HCT116 (cell line): ENCODE measurements at regions not wholly inside any gene's neighbourhood (a gene's known extent, or its start where the extent isn't known, plus 50 kb on each side); places are given as distances from the start of the nearest gene placed in this dataset.
A peak's percentile ranks its signal among the peaks of the same experiment; 100 is the strongest.

ENCODE experiments used
- ATAC-seq: fragments of 200-7000 bp; cut with Tn5 transposase; 2 replicates; pipeline ENCODE4 v1.9.1; 2020; ENCODE audit warnings: mild to moderate bottlenecking, moderate library complexity
- BruUV-seq: library from RNA; stranded (reverse); fragments of 400-500 nt; replicated peaks from 2 replicates; lab custom pipeline; 2021; lab: Mats Ljungman, UMichigan
- CTCF ChIA-PET: fragments of 300-600 bp; sonication (Branson Sonifier 250); formaldehyde crosslinking; loops from one replicate; lab custom pipeline; 2021; ENCODE audit warnings: antibody characterized with exemption; lab: Charles Lee
- POLR2A ChIA-PET: fragments of 300-600, 350-600 bp; sonication (Branson Sonifier 250); formaldehyde crosslinking; loops from one replicate; lab custom pipeline; 2021; ENCODE audit warnings: antibody characterized with exemption; lab: Charles Lee
- RAD21 ChIA-PET, 2 experiments: fragments of 300-600 bp; sonication (Branson Sonifier 250); formaldehyde crosslinking; loops; one replicate each; lab custom pipeline; 2023; ENCODE audit warnings: low total read pairs in 2 of 2; ENCODE audit not compliant: uncharacterized antibody in 2 of 2, unreplicated experiment in 2 of 2, low non-redundant PET in 1 of 2; lab: Charles Lee
- DNase-seq: peaks from one replicate; pipeline ENCODE4 v3.0.0-alpha.2; 2010; ENCODE audit warnings: low read depth, low spot score
- H2AFZ ChIP-seq: fragments of 200-600 bp; shearing (Covaris generic), sonication (generic); 2 replicates; pipeline ENCODE4 v1.6.1; 2017; ENCODE audit warnings: low read depth, mixed run types, mixed read lengths, antibody characterized with exemption, low read length; ENCODE audit not compliant: poor library complexity, severe bottlenecking
- H3K27ac ChIP-seq: 2 replicates; pipeline ENCODE4 v1.5.1; 2012; ENCODE audit warnings: low read depth, low read length
- H3K27me3 ChIP-seq: fragments of 200-600 bp; sonication (generic); 2 replicates; pipeline ENCODE4 v1.6.1; 2016; ENCODE audit warnings: mixed run types, low read length, mixed read lengths; ENCODE audit not compliant: insufficient read depth
- H3K36me3 ChIP-seq, 2 experiments: fragments of 200-500 bp in 1 of 2; fragments of 200-600 bp in 1 of 2; sonication (Bioruptor generic) in 1 of 2; sonication (generic) in 1 of 2; 2 replicates each; pipeline versions ENCODE4 v1.5.1 to v1.6.1; 2014 to 2016; ENCODE audit warnings: low read length in 2 of 2, inconsistent platforms in 1 of 2, mixed read lengths in 1 of 2, mixed run types in 1 of 2; ENCODE audit not compliant: insufficient read depth in 2 of 2, control insufficient read depth in 1 of 2
- H3K4me1 ChIP-seq, 2 experiments: fragments of 200-600 bp in 1 of 2; sonication (generic) in 1 of 2; 2 replicates each; pipeline versions ENCODE4 v1.5.1 to v1.6.1; 2012 to 2017; ENCODE audit warnings: low read length in 2 of 2, inconsistent platforms in 1 of 2, mild to moderate bottlenecking in 1 of 2, mixed read lengths in 1 of 2, mixed run types in 1 of 2, moderate library complexity in 1 of 2; ENCODE audit not compliant: insufficient read depth in 2 of 2, control insufficient read depth in 1 of 2
- H3K4me2 ChIP-seq: fragments of 200-600 bp; sonication (generic); 2 replicates; pipeline ENCODE4 v1.6.1; 2017; ENCODE audit warnings: mixed run types, low read length, mixed read lengths
- H3K4me3 ChIP-seq, 2 experiments: fragments of 200-600 bp in 1 of 2; sonication (generic) in 1 of 2; replicated peaks in 1 of 2; 2 replicates each; pipeline ENCODE4 v1.5.1; 2011 to 2016; ENCODE audit warnings: low read length in 2 of 2, control low read depth in 1 of 2, low read depth in 1 of 2, mild to moderate bottlenecking in 1 of 2, mixed read lengths in 1 of 2, mixed run types in 1 of 2
- H3K79me2 ChIP-seq: fragments of 200-600 bp; sonication (generic); 2 replicates; pipeline ENCODE4 v1.6.1; 2017; ENCODE audit warnings: mild to moderate bottlenecking, mixed run types, low read length, moderate library complexity, mixed read lengths; ENCODE audit not compliant: insufficient read depth
- H3K9ac ChIP-seq: fragments of 200-600 bp; sonication (generic); 2 replicates; pipeline ENCODE4 v1.6.1; 2016; ENCODE audit warnings: low read length, mixed read lengths
- H3K9me2 ChIP-seq: fragments of 200-600 bp; sonication (generic), shearing (Covaris generic); 2 replicates; pipeline ENCODE4 v1.6.1; 2017; ENCODE audit warnings: mixed run types, mild to moderate bottlenecking, moderate library complexity; ENCODE audit not compliant: insufficient read depth
- H3K9me3 ChIP-seq, 2 experiments: fragments of 200-500 bp in 1 of 2; fragments of 200-600 bp in 1 of 2; sonication (Bioruptor generic) in 1 of 2; sonication (generic) in 1 of 2; 2 replicates each; pipeline ENCODE4 v1.6.1; 2014 to 2017; ENCODE audit warnings: low read length in 2 of 2, mixed read lengths in 2 of 2, inconsistent platforms in 1 of 2, low read depth in 1 of 2, mild to moderate bottlenecking in 1 of 2, mixed run types in 1 of 2, moderate library complexity in 1 of 2; ENCODE audit not compliant: control insufficient read depth in 1 of 2, insufficient read depth in 1 of 2
- H4K20me1 ChIP-seq: fragments of 200-600 bp; sonication (generic), shearing (Covaris generic); 2 replicates; pipeline ENCODE4 v1.6.1; 2017; ENCODE audit warnings: mixed run types, mild to moderate bottlenecking, moderate library complexity; ENCODE audit not compliant: insufficient read depth
- CEBPB ChIP-seq: IDR thresholded peaks from 2 replicates; pipeline ENCODE4 v1.6.1; 2012; ENCODE audit warnings: low read depth
- ELF1 ChIP-seq: IDR thresholded peaks from 2 replicates; pipeline ENCODE4 v1.6.1; 2012; ENCODE audit warnings: low read depth, borderline replicate concordance
- EZH2 ChIP-seq: fragments of 200-600 bp; sonication (generic); IDR thresholded peaks from 2 replicates; pipeline ENCODE4 v1.6.1; 2017; ENCODE audit warnings: antibody characterized with exemption, mixed run types
- FOSL1 ChIP-seq: IDR thresholded peaks from 2 replicates; pipeline ENCODE4 v1.6.1; 2012; ENCODE audit warnings: low read depth
- JUND ChIP-seq: IDR thresholded peaks from 2 replicates; pipeline ENCODE4 v1.6.1; 2012
- MAX ChIP-seq: IDR thresholded peaks from 2 replicates; pipeline ENCODE4 v1.6.1; 2012
- POLR2A ChIP-seq: IDR thresholded peaks from 2 replicates; pipeline ENCODE4 v1.7.0; 2011; ENCODE audit warnings: borderline replicate concordance; ENCODE audit not compliant: insufficient read depth, insufficient read length; ENCODE audit errors: extremely low read depth
- POLR2AphosphoS5 ChIP-seq: IDR thresholded peaks from 2 replicates; pipeline ENCODE4 v1.6.1; 2011; ENCODE audit warnings: mild to moderate bottlenecking, low read depth, low read length, moderate library complexity
- SIN3A ChIP-seq: IDR thresholded peaks from 2 replicates; pipeline ENCODE4 v1.6.1; 2012; ENCODE audit warnings: low read depth
- SP1 ChIP-seq: IDR thresholded peaks from 2 replicates; pipeline ENCODE4 v1.6.1; 2012; ENCODE audit warnings: low read depth
- SRF ChIP-seq: IDR thresholded peaks from 2 replicates; pipeline ENCODE4 v1.6.1; 2012; ENCODE audit warnings: low read depth
- TCF7L2 ChIP-seq: IDR thresholded peaks from 2 replicates; pipeline ENCODE4 v1.7.0; 2011; ENCODE audit warnings: borderline replicate concordance, inconsistent platforms; ENCODE audit not compliant: insufficient read depth, insufficient read length; ENCODE audit errors: extremely low read depth
- ZFX ChIP-seq: fragments of 450-650 bp; IDR thresholded peaks from 2 replicates; pipeline ENCODE4 v1.6.1; 2017
- ZNF274 ChIP-seq: fragments of 200-500 bp; sonication (Bioruptor generic); IDR thresholded peaks from 2 replicates; pipeline ENCODE4 v1.6.1; 2014; ENCODE audit warnings: mild to moderate bottlenecking, low read depth, low read length, inconsistent platforms
- intact Hi-C: fragments of 100-400 bp; cut with micrococcal nuclease; formaldehyde crosslinking; loops from 2 replicates; pipeline ENCODE4 v1.10.0; 2022
- TF ChIP-seq, protein P1 (sequence below): IDR thresholded peaks from 2 replicates; pipeline ENCODE4 v1.6.1; 2012
- TF ChIP-seq, protein P2 (sequence below): IDR thresholded peaks from 2 replicates; pipeline ENCODE4 v1.6.1; 2012; ENCODE audit warnings: low read depth

DNA sequence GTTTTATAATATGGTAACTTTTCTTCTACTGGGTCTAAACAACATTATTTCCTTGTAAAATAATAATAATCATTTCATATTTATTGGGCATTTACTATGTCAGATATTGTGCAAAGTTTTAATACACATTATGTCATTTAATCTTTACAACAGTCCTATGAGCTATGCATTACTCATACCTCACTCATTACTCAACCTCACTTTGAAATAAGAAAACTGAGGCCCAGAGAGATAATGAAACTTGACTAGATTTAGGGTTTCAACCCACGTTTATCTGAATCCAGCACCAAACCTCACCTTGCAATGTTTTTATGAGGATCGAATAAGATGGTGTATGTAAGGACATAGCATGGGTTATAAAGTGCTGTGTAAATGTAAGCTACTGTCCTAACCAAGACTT, 153.2 kb upstream of the SLC13A1 start:
- Histone ChIP-seq H3K4me3 (no peak overlapping the region), H3K4me2 (0 out of 2 replicates have a peak overlapping the region, but pooled peaks have one; percentile 0), H3K4me1 (peaks cover 0 to 13% of the 10 kb centered on the region in 2 experiments; a peak in 1 of 4 replicates), H3K9ac (no peak overlapping the region), H2AFZ (no peak overlapping the region), H3K79me2 (no peaks in the 10 kb centered on the region), H3K27me3 (no peaks in the 10 kb centered on the region), H3K9me2 (no peaks in the 10 kb centered on the region), H3K27ac (no peak overlapping the region), H3K36me3 (no peaks in the 10 kb centered on the region), H4K20me1 (no peaks in the 10 kb centered on the region), H3K9me3 (no peaks in the 10 kb centered on the region)
- ChIA-PET POLR2A (no interaction called here), RAD21 (no interaction called here), CTCF (interaction anchor here (0.7 to 1.4 kb wide), 2 partner anchors 14 to 164 kb away, joined by 4 to 6 read pairs; no protein-coding TSS in a partner anchor)
- DNase-seq (no peak), ATAC-seq (no peak)
- intact Hi-C loops, result no loop called here
- no TSS peak for BruUV-seq
- TF ChIP-seq FOSL1, result peak; percentile 52
- TF ChIP-seq EZH2, result no peak
- TF ChIP-seq SP1, result no peak
- TF ChIP-seq CEBPB, result peak; percentile 40; the same call in 1 of the 2 replicates
- TF ChIP-seq SIN3A, result no peak
- TF ChIP-seq, protein P1, sequence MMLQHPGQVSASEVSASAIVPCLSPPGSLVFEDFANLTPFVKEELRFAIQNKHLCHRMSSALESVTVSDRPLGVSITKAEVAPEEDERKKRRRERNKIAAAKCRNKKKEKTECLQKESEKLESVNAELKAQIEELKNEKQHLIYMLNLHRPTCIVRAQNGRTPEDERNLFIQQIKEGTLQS, result no peak
- TF ChIP-seq SRF, result no peak
- no peak for TF ChIP-seq JUND

DNA sequence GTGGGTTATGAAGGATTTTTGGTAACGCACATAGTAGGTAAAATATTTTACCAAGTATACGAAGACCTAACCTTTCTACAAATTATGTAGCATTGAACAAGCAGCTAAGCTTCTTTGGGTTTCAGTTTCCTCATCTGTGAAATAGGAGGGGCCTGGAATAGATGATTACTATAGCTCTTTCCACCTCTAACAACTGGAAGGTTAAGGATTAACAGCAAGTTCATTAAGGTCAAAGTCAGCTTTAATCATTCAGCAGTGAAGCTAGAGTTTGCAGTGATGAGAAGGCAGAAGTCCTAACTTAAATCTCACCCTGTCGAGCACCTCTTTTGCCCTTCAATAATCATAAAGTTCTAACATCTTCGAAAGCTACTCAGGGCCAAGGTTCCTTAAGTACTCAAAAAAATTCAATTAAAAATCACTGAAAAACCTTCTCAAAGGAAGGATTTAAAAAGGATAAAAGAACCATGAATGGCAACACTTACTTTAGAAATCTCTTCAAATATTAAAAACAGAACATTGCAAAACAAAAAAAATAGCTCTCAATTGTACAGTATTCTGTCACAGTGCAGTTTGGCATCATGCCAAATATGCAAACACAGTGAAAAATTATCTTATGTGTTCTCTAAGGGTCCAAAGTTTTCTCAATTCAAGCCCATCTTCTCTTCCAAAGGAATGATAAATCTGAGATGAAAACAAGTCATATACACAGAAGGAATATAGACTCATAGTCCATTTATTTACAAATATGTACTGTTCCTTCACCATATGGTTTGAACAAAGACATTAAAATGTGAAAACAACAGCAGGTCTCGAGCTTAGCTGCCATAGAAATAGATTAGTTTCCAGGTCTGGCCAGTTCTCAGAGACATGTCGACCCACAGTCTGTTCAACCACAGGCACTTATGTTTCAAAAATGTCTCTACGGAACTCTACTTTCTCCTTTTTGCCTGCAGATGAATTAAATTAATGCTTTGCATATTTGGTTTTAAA, 152.0 kb upstream of the SLC13A1 start:
- Histone ChIP-seq H3K9me2 (no peaks in the 10 kb centered on the region), H3K79me2 (no peaks in the 10 kb centered on the region), H2AFZ (no peak overlapping the region), H3K36me3 (no peaks in the 10 kb centered on the region), H4K20me1 (no peaks in the 10 kb centered on the region), H3K9me3 (no peaks in the 10 kb centered on the region), H3K4me3 (no peak overlapping the region), H3K4me1 (peaks cover 0 to 13% of the 10 kb centered on the region in 2 experiments; a peak in 1 of 4 replicates), H3K27me3 (no peaks in the 10 kb centered on the region), H3K9ac (no peak overlapping the region), H3K27ac (no peak overlapping the region), H3K4me2 (no peak overlapping the region)
- RAD21 ChIA-PET, result no interaction called here
- POLR2A ChIA-PET, result no interaction called here
- ATAC-seq (no peak), DNase-seq (no peak)
- intact Hi-C loops, result no loop called here
- CTCF ChIA-PET, result no interaction called here
- no TSS peak for BruUV-seq
- no peak for TF ChIP-seq ZFX
- TF ChIP-seq EZH2, result no peak
- no peak for TF ChIP-seq POLR2A
- TF ChIP-seq, protein P1, result no peak
- no peak for TF ChIP-seq FOSL1
- TF ChIP-seq SIN3A, result no peak
- no peak for TF ChIP-seq ELF1
- no peak for TF ChIP-seq ZNF274
- no peak for TF ChIP-seq MAX
- no peak for TF ChIP-seq SP1
- TF ChIP-seq JUND, result no peak
- TF ChIP-seq POLR2AphosphoS5, result no peak
- no peak for TF ChIP-seq TCF7L2
- TF ChIP-seq, protein P2, sequence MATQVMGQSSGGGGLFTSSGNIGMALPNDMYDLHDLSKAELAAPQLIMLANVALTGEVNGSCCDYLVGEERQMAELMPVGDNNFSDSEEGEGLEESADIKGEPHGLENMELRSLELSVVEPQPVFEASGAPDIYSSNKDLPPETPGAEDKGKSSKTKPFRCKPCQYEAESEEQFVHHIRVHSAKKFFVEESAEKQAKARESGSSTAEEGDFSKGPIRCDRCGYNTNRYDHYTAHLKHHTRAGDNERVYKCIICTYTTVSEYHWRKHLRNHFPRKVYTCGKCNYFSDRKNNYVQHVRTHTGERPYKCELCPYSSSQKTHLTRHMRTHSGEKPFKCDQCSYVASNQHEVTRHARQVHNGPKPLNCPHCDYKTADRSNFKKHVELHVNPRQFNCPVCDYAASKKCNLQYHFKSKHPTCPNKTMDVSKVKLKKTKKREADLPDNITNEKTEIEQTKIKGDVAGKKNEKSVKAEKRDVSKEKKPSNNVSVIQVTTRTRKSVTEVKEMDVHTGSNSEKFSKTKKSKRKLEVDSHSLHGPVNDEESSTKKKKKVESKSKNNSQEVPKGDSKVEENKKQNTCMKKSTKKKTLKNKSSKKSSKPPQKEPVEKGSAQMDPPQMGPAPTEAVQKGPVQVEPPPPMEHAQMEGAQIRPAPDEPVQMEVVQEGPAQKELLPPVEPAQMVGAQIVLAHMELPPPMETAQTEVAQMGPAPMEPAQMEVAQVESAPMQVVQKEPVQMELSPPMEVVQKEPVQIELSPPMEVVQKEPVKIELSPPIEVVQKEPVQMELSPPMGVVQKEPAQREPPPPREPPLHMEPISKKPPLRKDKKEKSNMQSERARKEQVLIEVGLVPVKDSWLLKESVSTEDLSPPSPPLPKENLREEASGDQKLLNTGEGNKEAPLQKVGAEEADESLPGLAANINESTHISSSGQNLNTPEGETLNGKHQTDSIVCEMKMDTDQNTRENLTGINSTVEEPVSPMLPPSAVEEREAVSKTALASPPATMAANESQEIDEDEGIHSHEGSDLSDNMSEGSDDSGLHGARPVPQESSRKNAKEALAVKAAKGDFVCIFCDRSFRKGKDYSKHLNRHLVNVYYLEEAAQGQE, result no peak
